Glutamatergic neuron (in vitro differentiated cells): ENCODE measurements at regions not wholly inside any gene's neighbourhood (a gene's known extent, or its start where the extent isn't known, plus 50 kb on each side); places are given as distances from the start of the nearest gene placed in this dataset.

Source experiments
- DNase-seq: peaks from one replicate; pipeline ENCODE4 v3.0.0; 2022
- H3K27ac Mint-ChIP-seq: one replicate; pipeline ENCODE4 v1.8.0; 2020; ENCODE audit warnings: mild to moderate bottlenecking, mixed read lengths, inconsistent platforms; ENCODE audit not compliant: unreplicated experiment
- H3K27me3 Mint-ChIP-seq: one replicate; pipeline ENCODE4 v1.8.0; 2020; ENCODE audit warnings: mild to moderate bottlenecking, moderate library complexity, mixed read lengths, inconsistent platforms; ENCODE audit not compliant: unreplicated experiment
- H3K36me3 Mint-ChIP-seq: one replicate; pipeline ENCODE4 v1.8.0; 2020; ENCODE audit warnings: mild to moderate bottlenecking, mixed read lengths, inconsistent platforms; ENCODE audit not compliant: unreplicated experiment
- H3K4me1 Mint-ChIP-seq: one replicate; pipeline ENCODE4 v1.8.0; 2020; ENCODE audit warnings: mild to moderate bottlenecking, low read depth, mixed read lengths, inconsistent platforms; ENCODE audit not compliant: unreplicated experiment
- H3K4me3 Mint-ChIP-seq: one replicate; pipeline ENCODE4 v1.8.0; 2020; ENCODE audit warnings: mild to moderate bottlenecking, mixed read lengths, inconsistent platforms; ENCODE audit not compliant: unreplicated experiment
- H3K9me3 Mint-ChIP-seq: one replicate; pipeline ENCODE4 v1.8.0; 2020; ENCODE audit warnings: mild to moderate bottlenecking, moderate library complexity, mixed read lengths, inconsistent platforms; ENCODE audit not compliant: unreplicated experiment
- CTCF ChIP-seq: fragments of 200-600 bp; sonication (generic); IDR thresholded peaks from one replicate; pipeline ENCODE4 v1.5.0; 2021; ENCODE audit not compliant: partially characterized antibody, unreplicated experiment

- Mint-ChIP-seq H3K27ac (no peak overlapping the region), H3K9me3 (peaks cover 2% of the 10 kb centered on the region), H3K4me3 (no peak overlapping the region), H3K4me1 (peaks cover 7% of the 10 kb centered on the region), H3K36me3 (peaks cover 7% of the 10 kb centered on the region), H3K27me3 (peaks cover 2% of the 10 kb centered on the region)
- DNase-seq = no peak
- no peak for TF ChIP-seq CTCF
Observed at GRCh38 chr3:25971736-25972135, 181.8 kb downstream of the OXSM start.

GRCh38 chr3:25973122-25973521 lies 183.2 kb downstream of the OXSM start:
- Mint-ChIP-seq H3K9me3 (peaks cover 2% of the 10 kb centered on the region), H3K27me3 (peaks cover 2% of the 10 kb centered on the region), H3K36me3 (peaks cover 7% of the 10 kb centered on the region), H3K27ac (no peak overlapping the region), H3K4me3 (no peak overlapping the region), H3K4me1 (peaks cover 7% of the 10 kb centered on the region)
- no peak for DNase-seq
- TF ChIP-seq CTCF = no peak

GRCh38 chr3:25982756-25983155 lies 192.9 kb downstream of the OXSM start:
- Mint-ChIP-seq H3K27me3 (peaks cover 2% of the 10 kb centered on the region), H3K4me1 (peaks cover 2% of the 10 kb centered on the region), H3K4me3 (no peak overlapping the region), H3K27ac (no peak overlapping the region), H3K36me3 (no peaks in the 10 kb centered on the region), H3K9me3 (no peaks in the 10 kb centered on the region)
- no peak for TF ChIP-seq CTCF
- no peak for DNase-seq

GRCh38 chr3:25985621-25986020 lies 195.7 kb downstream of the OXSM start:
- Mint-ChIP-seq H3K27me3 (peaks cover 2% of the 10 kb centered on the region), H3K9me3 (no peaks in the 10 kb centered on the region), H3K27ac (no peak overlapping the region), H3K4me3 (no peak overlapping the region), H3K36me3 (no peaks in the 10 kb centered on the region), H3K4me1 (peaks cover 2% of the 10 kb centered on the region)
- no peak for DNase-seq
- no peak for TF ChIP-seq CTCF

GRCh38 chr3:25992606-25993005 lies 202.7 kb downstream of the OXSM start:
- TF ChIP-seq CTCF = no peak
- H3K9me3 Mint-ChIP-seq = peaks cover 2% of the 10 kb centered on the region
- peaks cover 14% of the 10 kb centered on the region for H3K36me3 Mint-ChIP-seq

More at GRCh38 chr3:25992606-25993005, 202.7 kb downstream of the OXSM start:
- H3K27ac Mint-ChIP-seq = no peak overlapping the region
- no peak for DNase-seq
- H3K4me1 Mint-ChIP-seq = no peaks in the 10 kb centered on the region
- H3K4me3 Mint-ChIP-seq = no peak overlapping the region
- H3K27me3 Mint-ChIP-seq = no peaks in the 10 kb centered on the region
